Central memory CD8-positive, alpha-beta T cell (primary cell): ENCODE measurements at regions not wholly inside any gene's neighbourhood (a gene's known extent, or its start where the extent isn't known, plus 50 kb on each side); places are given as distances from the start of the nearest gene placed in this dataset.

Experiments used
- ATAC-seq: fragments of 150-1000 bp; cut with Tn5 transposase; replicated peaks from 2 replicates; pipeline ENCODE4 v1.10.0; 2022; ENCODE audit warnings: mild to moderate bottlenecking, moderate FRiP score, moderate number of reproducible peaks; ENCODE audit not compliant: poor library complexity, severe bottlenecking; ENCODE audit errors: extremely low read depth
- DNase-seq, 2 donors: peaks; one replicate each; pipeline ENCODE4 v3.0.0; 2021; ENCODE audit warnings: low spot score in 2 of 2
- H3K27ac Mint-ChIP-seq: one replicate; pipeline ENCODE4 v1.8.0; 2022; ENCODE audit warnings: low read depth, mild to moderate bottlenecking, moderate library complexity, mixed read lengths
- H3K27me3 Mint-ChIP-seq: one replicate; pipeline ENCODE4 v1.8.0; 2022; ENCODE audit warnings: mixed read lengths
- H3K36me3 Mint-ChIP-seq: one replicate; pipeline ENCODE4 v1.8.0; 2022; ENCODE audit warnings: mild to moderate bottlenecking, moderate library complexity, mixed read lengths; ENCODE audit not compliant: insufficient read depth
- H3K4me1 Mint-ChIP-seq: one replicate; pipeline ENCODE4 v1.8.0; 2022; ENCODE audit warnings: mixed read lengths
- H3K4me3 Mint-ChIP-seq: one replicate; pipeline ENCODE4 v1.8.0; 2022; ENCODE audit warnings: mild to moderate bottlenecking, moderate library complexity, mixed read lengths
- H3K9me3 Mint-ChIP-seq: one replicate; pipeline ENCODE4 v1.8.0; 2022; ENCODE audit warnings: mixed read lengths

- no peaks in the 10 kb centered on the region for H3K4me1 Mint-ChIP-seq
- ATAC-seq (no peak), DNase-seq (no peak)
- peaks cover 29% of the 10 kb centered on the region for H3K27me3 Mint-ChIP-seq
- H3K9me3 Mint-ChIP-seq: peaks cover 10% of the 10 kb centered on the region
- H3K36me3 Mint-ChIP-seq: no peaks in the 10 kb centered on the region
- no peak overlapping the region for H3K4me3 Mint-ChIP-seq
- no peak overlapping the region for H3K27ac Mint-ChIP-seq
These were observed 416.2 kb downstream of the IRS1 start for GRCh38 chr2:226383461-226383860.

GRCh38 chr2:226380679-226381078 lies 418.9 kb downstream of the IRS1 start:
- Mint-ChIP-seq H3K4me3 (no peak overlapping the region), H3K27me3 (peaks cover 25% of the 10 kb centered on the region), H3K9me3 (peaks cover 14% of the 10 kb centered on the region), H3K4me1 (no peaks in the 10 kb centered on the region), H3K27ac (no peak overlapping the region), H3K36me3 (no peaks in the 10 kb centered on the region)
- ATAC-seq (no peak), DNase-seq (no peak)

- Mint-ChIP-seq H3K4me1 (no peaks in the 10 kb centered on the region), H3K27me3 (peaks cover 25% of the 10 kb centered on the region), H3K4me3 (no peak overlapping the region), H3K9me3 (peaks cover 14% of the 10 kb centered on the region), H3K36me3 (no peaks in the 10 kb centered on the region), H3K27ac (no peak overlapping the region)
- DNase-seq: no peak
- ATAC-seq: no peak
These were observed 420.6 kb downstream of the IRS1 start for GRCh38 chr2:226378753-226379705.

- ATAC-seq (no peak), DNase-seq (no peak)
- Mint-ChIP-seq H3K4me1 (no peaks in the 10 kb centered on the region), H3K27me3 (peaks cover 14% of the 10 kb centered on the region), H3K27ac (no peak overlapping the region), H3K4me3 (no peak overlapping the region), H3K9me3 (peaks cover 4% of the 10 kb centered on the region), H3K36me3 (no peaks in the 10 kb centered on the region)
These were observed 423.0 kb downstream of the IRS1 start for GRCh38 chr2:226376516-226377180.

- peaks cover 1% of the 10 kb centered on the region for H3K36me3 Mint-ChIP-seq
- no peaks in the 10 kb centered on the region for H3K4me1 Mint-ChIP-seq
- H3K27ac Mint-ChIP-seq: no peak overlapping the region
- peaks cover 6% of the 10 kb centered on the region for H3K9me3 Mint-ChIP-seq
- peaks cover 28% of the 10 kb centered on the region for H3K27me3 Mint-ChIP-seq
- no peak overlapping the region for H3K4me3 Mint-ChIP-seq
- no peak for ATAC-seq
- DNase-seq: no peak
These were observed 432.7 kb downstream of the IRS1 start for GRCh38 chr2:226366920-226367319.

GRCh38 chr2:226364217-226364616 lies 435.4 kb downstream of the IRS1 start:
- Mint-ChIP-seq H3K4me1 (no peaks in the 10 kb centered on the region), H3K36me3 (peaks cover 1% of the 10 kb centered on the region), H3K4me3 (no peak overlapping the region), H3K9me3 (peaks cover 6% of the 10 kb centered on the region), H3K27me3 (peaks cover 17% of the 10 kb centered on the region), H3K27ac (no peak overlapping the region)
- DNase-seq (no peak), ATAC-seq (no peak)

- Mint-ChIP-seq H3K36me3 (peaks cover 1% of the 10 kb centered on the region), H3K9me3 (peaks cover 6% of the 10 kb centered on the region), H3K27ac (no peak overlapping the region), H3K4me3 (no peak overlapping the region), H3K27me3 (peaks cover 17% of the 10 kb centered on the region), H3K4me1 (no peaks in the 10 kb centered on the region)
- DNase-seq: no peak
- no peak for ATAC-seq
These were observed 436.6 kb downstream of the IRS1 start for GRCh38 chr2:226362980-226363379.

GRCh38 chr2:226360658-226361057 lies 439.0 kb downstream of the IRS1 start:
- H3K4me1 Mint-ChIP-seq: no peaks in the 10 kb centered on the region
- peaks cover 6% of the 10 kb centered on the region for H3K9me3 Mint-ChIP-seq
- no peak overlapping the region for H3K4me3 Mint-ChIP-seq
- DNase-seq (no peak), ATAC-seq (no peak)
- H3K36me3 Mint-ChIP-seq: peaks cover 1% of the 10 kb centered on the region
- no peak overlapping the region for H3K27ac Mint-ChIP-seq
- H3K27me3 Mint-ChIP-seq: peaks cover 17% of the 10 kb centered on the region

GRCh38 chr2:226358688-226359087 lies 440.9 kb downstream of the IRS1 start:
- no peak for DNase-seq
- H3K27me3 Mint-ChIP-seq: peaks cover 17% of the 10 kb centered on the region
- no peaks in the 10 kb centered on the region for H3K36me3 Mint-ChIP-seq
- H3K4me1 Mint-ChIP-seq: no peaks in the 10 kb centered on the region
- no peak for ATAC-seq
- H3K27ac Mint-ChIP-seq: no peak overlapping the region
- no peak overlapping the region for H3K4me3 Mint-ChIP-seq
- H3K9me3 Mint-ChIP-seq: peaks cover 5% of the 10 kb centered on the region

- no peaks in the 10 kb centered on the region for H3K4me1 Mint-ChIP-seq
- no peaks in the 10 kb centered on the region for H3K36me3 Mint-ChIP-seq
- DNase-seq: no peak
- H3K4me3 Mint-ChIP-seq: no peak overlapping the region
- H3K9me3 Mint-ChIP-seq: no peaks in the 10 kb centered on the region
- H3K27me3 Mint-ChIP-seq: peaks cover 16% of the 10 kb centered on the region
- no peak overlapping the region for H3K27ac Mint-ChIP-seq
- ATAC-seq: no peak
These were observed 441.8 kb downstream of the IRS1 start for GRCh38 chr2:226357816-226358215.

- no peaks in the 10 kb centered on the region for H3K27me3 Mint-ChIP-seq
- no peak overlapping the region for H3K4me3 Mint-ChIP-seq
These were observed 444.0 kb downstream of the IRS1 start for GRCh38 chr2:226355600-226355999.

GRCh38 chr2:226354434-226354833 lies 445.2 kb downstream of the IRS1 start:
- no peak overlapping the region for H3K4me3 Mint-ChIP-seq
- H3K36me3 Mint-ChIP-seq: no peaks in the 10 kb centered on the region
- H3K27me3 Mint-ChIP-seq: no peaks in the 10 kb centered on the region
- no peaks in the 10 kb centered on the region for H3K4me1 Mint-ChIP-seq
- H3K27ac Mint-ChIP-seq: no peak overlapping the region
- no peaks in the 10 kb centered on the region for H3K9me3 Mint-ChIP-seq
- ATAC-seq (no peak), DNase-seq (no peak)

More at GRCh38 chr2:226355600-226355999, 444.0 kb downstream of the IRS1 start:
- no peaks in the 10 kb centered on the region for H3K9me3 Mint-ChIP-seq
- H3K27ac Mint-ChIP-seq: no peak overlapping the region
- no peaks in the 10 kb centered on the region for H3K36me3 Mint-ChIP-seq
- DNase-seq: no peak
- no peak for ATAC-seq
- no peaks in the 10 kb centered on the region for H3K4me1 Mint-ChIP-seq
